CD14-positive monocyte (primary cell): ENCODE measurements at regions not wholly inside any gene's neighbourhood (a gene's known extent, or its start where the extent isn't known, plus 50 kb on each side); places are given as distances from the start of the nearest gene placed in this dataset. TPM values are rescaled to one million over a fixed set of nuclear protein-coding genes. Genes with fewer than 3 reads are reported as not detected.

Experiments used
- DNase-seq, 3 donors: peaks; one replicate each; pipeline ENCODE4 v3.0.0-alpha.2; 2011 to 2022
- H2AFZ ChIP-seq: 2 replicates; pipeline ENCODE4 v1.6.0; 2012; ENCODE audit warnings: mild to moderate bottlenecking, low read depth, low read length, inconsistent platforms; ENCODE audit not compliant: insufficient read depth, poor library complexity, severe bottlenecking
- H3K27ac ChIP-seq, 2 donors: 1 replicate in 1 of 2; 2 replicates in 1 of 2; pipeline ENCODE4 v1.5.1; 2012 to 2013; ENCODE audit warnings: low read length in 2 of 2, control low read depth in 1 of 2, inconsistent platforms in 1 of 2, low read depth in 1 of 2, mild to moderate bottlenecking in 1 of 2
- H3K27me3 ChIP-seq, 2 donors: one replicate each; pipeline versions ENCODE4 v1.6.0 to v1.6.1; 2011 to 2013; ENCODE audit warnings: low read length in 2 of 2; ENCODE audit not compliant: control insufficient read depth in 2 of 2, insufficient read depth in 2 of 2
- H3K36me3 ChIP-seq, 2 donors: replicated peaks in 1 of 2; 1 replicate in 1 of 2; 2 replicates in 1 of 2; pipeline versions ENCODE4 v1.5.1 to v1.6.1; 2012 to 2013; ENCODE audit warnings: low read length in 2 of 2, control low read depth in 1 of 2, inconsistent platforms in 1 of 2, mild to moderate bottlenecking in 1 of 2; ENCODE audit not compliant: insufficient read depth in 2 of 2, control insufficient read depth in 1 of 2
- H3K4me1 ChIP-seq, 2 donors: 1 replicate in 1 of 2; 2 replicates in 1 of 2; pipeline versions ENCODE4 v1.5.1 to v1.6.1; 2012 to 2013; ENCODE audit warnings: low read length in 2 of 2, control low read depth in 1 of 2, inconsistent platforms in 1 of 2, mild to moderate bottlenecking in 1 of 2, moderate library complexity in 1 of 2; ENCODE audit not compliant: insufficient read depth in 2 of 2, control insufficient read depth in 1 of 2
- H3K4me2 ChIP-seq: replicated peaks from 2 replicates; pipeline ENCODE3; 2012; ENCODE audit warnings: low read length, moderate library complexity, mild to moderate bottlenecking; ENCODE audit not compliant: poor library complexity, severe bottlenecking; ENCODE audit errors: extremely low read depth
- H3K4me3 ChIP-seq, 3 experiments: fragments of 200-600 bp in 1 of 3; sonication (generic) in 1 of 3; replicated peaks in 1 of 3; 1 replicate in 2 of 3; 2 replicates in 1 of 3; pipeline ENCODE4 v1.5.1; 2011 to 2013; ENCODE audit warnings: low read length in 3 of 3, mild to moderate bottlenecking in 3 of 3, control low read depth in 2 of 3, low read depth in 2 of 3, inconsistent platforms in 1 of 3, moderate library complexity in 1 of 3
- H3K79me2 ChIP-seq: 2 replicates; pipeline ENCODE4 v1.6.0; 2012; ENCODE audit warnings: mild to moderate bottlenecking, control low read depth, inconsistent platforms, low read length, moderate library complexity; ENCODE audit not compliant: insufficient read depth
- H3K9ac ChIP-seq: 2 replicates; pipeline ENCODE4 v1.6.0; 2017; ENCODE audit warnings: low read length, mild to moderate bottlenecking; ENCODE audit not compliant: insufficient read depth, poor library complexity, severe bottlenecking
- H3K9me3 ChIP-seq, 2 donors: replicated peaks in 1 of 2; 1 replicate in 1 of 2; 2 replicates in 1 of 2; pipeline versions ENCODE4 v1.5.1 to v1.6.1; 2012 to 2013; ENCODE audit warnings: low read length in 2 of 2, control low read depth in 1 of 2; ENCODE audit not compliant: control insufficient read depth in 1 of 2, insufficient read depth in 1 of 2
- H4K20me1 ChIP-seq: 2 replicates; pipeline ENCODE4 v1.6.0; 2012; ENCODE audit warnings: mild to moderate bottlenecking, low read length, control low read depth, moderate library complexity; ENCODE audit not compliant: insufficient read depth
- H3K27ac Mint-ChIP-seq, 7 donors: one replicate each; pipeline ENCODE4 v1.8.0; 2020; ENCODE audit warnings: mild to moderate bottlenecking in 7 of 7, mixed read lengths in 7 of 7, moderate library complexity in 6 of 7, inconsistent platforms in 2 of 7
- H3K27me3 Mint-ChIP-seq, 3 donors: one replicate each; pipeline ENCODE4 v1.8.0; 2021 to 2022; ENCODE audit warnings: low read depth in 3 of 3, mild to moderate bottlenecking in 3 of 3, mixed read lengths in 3 of 3, moderate library complexity in 3 of 3, inconsistent platforms in 1 of 3
- H3K36me3 Mint-ChIP-seq, 2 donors: one replicate each; pipeline ENCODE4 v1.8.0; 2020; ENCODE audit warnings: mixed read lengths in 2 of 2, inconsistent platforms in 1 of 2, mild to moderate bottlenecking in 1 of 2
- H3K4me1 Mint-ChIP-seq: one replicate; pipeline ENCODE4 v1.8.0; 2020; ENCODE audit warnings: mild to moderate bottlenecking, mixed read lengths
- H3K4me3 Mint-ChIP-seq, 2 donors: one replicate each; pipeline ENCODE4 v1.8.0; 2020; ENCODE audit warnings: mild to moderate bottlenecking in 2 of 2, mixed read lengths in 2 of 2, moderate library complexity in 1 of 2
- H3K9me3 Mint-ChIP-seq, 7 donors: one replicate each; pipeline ENCODE4 v1.8.0; 2020 to 2022; ENCODE audit warnings: mixed read lengths in 7 of 7, mild to moderate bottlenecking in 6 of 7, moderate library complexity in 6 of 7, inconsistent platforms in 2 of 7
- WGBS: methylation state at CpG from one replicate; pipeline ENCODE4 v1.1.5; 2013; ENCODE audit warnings: missing lambda C conversion rate; ENCODE audit not compliant: insufficient coverage; 5-methylcytosine and 5-hydroxymethylcytosine counted together
- intact Hi-C, 2 donors: fragments of 100-400 bp; cut with micrococcal nuclease; formaldehyde crosslinking; loops; one replicate each; pipeline versions ENCODE4 v1.15.0 to v1.15.1; 2023
- small RNA-seq: library from RNA; depleted of rRNA; stranded (forward); fragments of <200 nt; gene quantifications from one replicate; pipeline ENCODE3, GENCODE V24; 2012; ENCODE audit warnings: low read depth; ENCODE audit not compliant: insufficient read length
- TF ChIP-seq, protein P1 (sequence below): fragments of 200-600 bp; IDR thresholded peaks from one replicate; pipeline ENCODE4 v1.8.0; 2022; ENCODE audit warnings: antibody characterized with exemption, mild to moderate bottlenecking

DNA sequence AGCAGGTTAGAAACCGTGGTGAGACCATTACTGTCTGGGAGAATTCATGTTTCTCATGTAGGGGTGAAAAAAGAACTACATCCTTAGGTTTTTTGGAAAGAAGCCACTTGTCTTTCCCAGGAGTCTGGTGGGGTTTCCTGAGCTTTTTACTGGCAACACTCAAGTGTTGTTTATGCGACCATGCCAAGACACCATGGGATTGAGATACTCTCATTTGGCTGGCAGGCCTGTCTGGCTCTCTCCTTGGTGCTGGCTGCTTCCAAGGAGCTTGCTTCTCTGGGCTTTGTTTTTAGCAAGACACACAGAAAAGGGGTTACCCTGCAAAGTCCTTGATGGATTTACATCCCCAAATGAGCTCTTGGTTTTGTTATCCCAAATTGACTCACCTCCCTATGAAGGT lies 80.9 kb upstream of the ISL1 start:
- no peak overlapping the region for H3K27ac Mint-ChIP-seq

DNA sequence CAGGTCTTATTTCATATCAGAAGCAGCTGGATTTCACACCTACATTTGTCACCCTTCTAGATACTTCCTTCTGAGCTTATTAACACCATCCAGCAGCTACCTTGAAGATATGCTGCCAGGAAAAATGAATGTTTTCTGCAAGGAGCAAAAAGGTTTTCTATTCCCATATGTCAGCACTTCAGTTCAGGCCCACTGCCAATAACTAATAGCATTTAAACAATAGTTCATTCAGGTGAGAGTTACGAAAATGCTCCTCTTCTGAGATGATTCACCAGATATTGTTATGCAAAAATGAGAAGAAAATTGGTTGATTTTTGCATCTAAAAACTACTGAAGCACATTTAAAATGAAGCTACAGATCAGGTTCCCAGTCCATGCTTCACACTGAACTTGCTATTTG lies 56.4 kb upstream of the ISL1 start:
- intact Hi-C loops: no loop called here
- Mint-ChIP-seq H3K9me3 (peaks cover 0 to 2% (median 0%) of the 10 kb centered on the region in 7 donors), H3K27ac (no peak overlapping the region), H3K36me3 (no peaks in the 10 kb centered on the region), H3K27me3 (no peaks in the 10 kb centered on the region), H3K4me1 (no peaks in the 10 kb centered on the region), H3K4me3 (no peak overlapping the region)
- WGBS: no CpG with 5 or more reads among the region's 1 CpG
- Histone ChIP-seq H3K9me3 (no peaks in the 10 kb centered on the region), H3K36me3 (no peaks in the 10 kb centered on the region), H3K4me2 (no peak overlapping the region), H3K4me3 (no peak overlapping the region), H3K9ac (no peak overlapping the region), H2AFZ (no peak overlapping the region), H3K27ac (no peak overlapping the region), H3K4me1 (no peaks in the 10 kb centered on the region), H4K20me1 (no peaks in the 10 kb centered on the region), H3K27me3 (no peaks in the 10 kb centered on the region), H3K79me2 (no peaks in the 10 kb centered on the region)
- TF ChIP-seq, protein P1, sequence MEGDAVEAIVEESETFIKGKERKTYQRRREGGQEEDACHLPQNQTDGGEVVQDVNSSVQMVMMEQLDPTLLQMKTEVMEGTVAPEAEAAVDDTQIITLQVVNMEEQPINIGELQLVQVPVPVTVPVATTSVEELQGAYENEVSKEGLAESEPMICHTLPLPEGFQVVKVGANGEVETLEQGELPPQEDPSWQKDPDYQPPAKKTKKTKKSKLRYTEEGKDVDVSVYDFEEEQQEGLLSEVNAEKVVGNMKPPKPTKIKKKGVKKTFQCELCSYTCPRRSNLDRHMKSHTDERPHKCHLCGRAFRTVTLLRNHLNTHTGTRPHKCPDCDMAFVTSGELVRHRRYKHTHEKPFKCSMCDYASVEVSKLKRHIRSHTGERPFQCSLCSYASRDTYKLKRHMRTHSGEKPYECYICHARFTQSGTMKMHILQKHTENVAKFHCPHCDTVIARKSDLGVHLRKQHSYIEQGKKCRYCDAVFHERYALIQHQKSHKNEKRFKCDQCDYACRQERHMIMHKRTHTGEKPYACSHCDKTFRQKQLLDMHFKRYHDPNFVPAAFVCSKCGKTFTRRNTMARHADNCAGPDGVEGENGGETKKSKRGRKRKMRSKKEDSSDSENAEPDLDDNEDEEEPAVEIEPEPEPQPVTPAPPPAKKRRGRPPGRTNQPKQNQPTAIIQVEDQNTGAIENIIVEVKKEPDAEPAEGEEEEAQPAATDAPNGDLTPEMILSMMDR: no peak
- no peak for DNase-seq

More for the DNA sequence above, 80.9 kb upstream of the ISL1 start:
- Mint-ChIP-seq H3K4me3 (no peak overlapping the region), H3K9me3 (peaks cover 9 to 36% (median 21%) of the 10 kb centered on the region in 7 donors), H3K36me3 (no peaks in the 10 kb centered on the region), H3K4me1 (no peaks in the 10 kb centered on the region), H3K27me3 (no peaks in the 10 kb centered on the region)
- Histone ChIP-seq H3K27me3 (no peaks in the 10 kb centered on the region), H3K79me2 (no peaks in the 10 kb centered on the region), H3K9ac (no peak overlapping the region), H3K4me3 (no peak overlapping the region), H4K20me1 (no peaks in the 10 kb centered on the region), H3K27ac (no peak overlapping the region), H3K9me3 (peaks cover 17% of the 10 kb centered on the region in 2 donors), H3K4me1 (no peaks in the 10 kb centered on the region), H3K4me2 (no peak overlapping the region), H2AFZ (no peak overlapping the region), H3K36me3 (no peaks in the 10 kb centered on the region)
- no peak for DNase-seq
- TF ChIP-seq, protein P1: no peak
- intact Hi-C loops: no loop called here
- WGBS: 63% methylated on average over 1 of the region's 2 CpGs

Small RNAs in the stretch of these regions (small RNA-seq; reads per million reads assigned to genes)
- gene AC022441.3 (not detected), gene RNU6-1296P (not detected), gene RNU6-480P (not detected)
